ENCODE measurements at regions not wholly inside any gene's neighbourhood (a gene's known extent, or its start where the extent isn't known, plus 50 kb on each side); places are given as distances from the start of the nearest gene placed in this dataset.
"Not testable (repeated sequence)": the region's sequence is repeated elsewhere in the genome, so short reads cannot be mapped to it uniquely, and the experiment has no call there.

GRCh38 chr2:160816916-160817499, 323.4 kb upstream of the RBMS1 start:
- DNase-seq, result no peak

- DNase-seq, result no peak
Observed at GRCh38 chr2:160820691-160821090, 327.1 kb upstream of the RBMS1 start.

GRCh38 chr2:160822006-160822405, 328.4 kb upstream of the RBMS1 start:
- no peak for DNase-seq

- DNase-seq, result no peak
Observed at GRCh38 chr2:160825433-160825832, 331.8 kb upstream of the RBMS1 start.

- DNase-seq, result no peak
Observed at GRCh38 chr2:160826496-160826895, 332.9 kb upstream of the RBMS1 start.

GRCh38 chr2:160828076-160828475, 332.2 kb upstream of the TANK start:
- no peak for DNase-seq

GRCh38 chr2:160832381-160832780, 327.8 kb upstream of the TANK start:
- not testable (repeated sequence) for DNase-seq

- no peak for DNase-seq
Observed at GRCh38 chr2:160835166-160835565, 325.1 kb upstream of the TANK start.

GRCh38 chr2:160836755-160837154, 323.5 kb upstream of the TANK start:
- DNase-seq, result no peak

GRCh38 chr2:160837416-160837815, 322.8 kb upstream of the TANK start:
- DNase-seq, result no peak

- DNase-seq, result no peak
Observed at GRCh38 chr2:160838147-160838546, 322.1 kb upstream of the TANK start.

GRCh38 chr2:160838691-160839090, 321.5 kb upstream of the TANK start:
- DNase-seq, result no peak

- no peak for DNase-seq
Observed at GRCh38 chr2:160842286-160842685, 317.9 kb upstream of the TANK start.

- no peak for DNase-seq
Observed at GRCh38 chr2:160859096-160859495, 301.1 kb upstream of the TANK start.

- DNase-seq, result no peak
Observed at GRCh38 chr2:160862226-160862625, 298.0 kb upstream of the TANK start.

GRCh38 chr2:160868891-160869290, 291.3 kb upstream of the TANK start:
- no peak for DNase-seq

- DNase-seq, result no peak
Observed at GRCh38 chr2:160869411-160869810, 290.8 kb upstream of the TANK start.

- DNase-seq, result no peak
Observed at GRCh38 chr2:160870729-160871465, 289.3 kb upstream of the TANK start.

- no peak for DNase-seq
Observed at GRCh38 chr2:160871953-160872352, 288.3 kb upstream of the TANK start.

GRCh38 chr2:160876029-160876428, 284.2 kb upstream of the TANK start:
- no peak for DNase-seq

GRCh38 chr2:160876765-160877164, 283.5 kb upstream of the TANK start:
- DNase-seq, result no peak

- DNase-seq, result no peak
Observed at GRCh38 chr2:160878618-160879017, 281.6 kb upstream of the TANK start.

- no peak for DNase-seq
Observed at GRCh38 chr2:160882906-160883305, 277.3 kb upstream of the TANK start.

GRCh38 chr2:160884056-160884455, 276.2 kb upstream of the TANK start:
- DNase-seq, result no peak
